ENCODE measurements at regions not wholly inside any gene's neighbourhood (a gene's known extent, or its start where the extent isn't known, plus 50 kb on each side); places are given as distances from the start of the nearest gene placed in this dataset.

GRCh38 chr4:164320847-164321246, 433.1 kb upstream of the SMIM31 start:
- DNase-seq (no peak), ATAC-seq (no peak)
- Histone ChIP-seq H3K4me1 (no peaks in the 10 kb centered on the region), H3K4me3 (no peak overlapping the region), H3K9me3 (no peaks in the 10 kb centered on the region), H3K27me3 (no peaks in the 10 kb centered on the region), H3K36me3 (replicated peaks in 1 of 2; ENCODE audit: insufficient read depth in 1 of 2, low read depth in 2 of 2) (no peaks in the 10 kb centered on the region), H3K27ac (no peak overlapping the region)
- WGBS, 2 donors = 49 to 61% methylated on average over 6 of the region's 6 CpGs
- intact Hi-C loops (cut with DNase I) = no loop called here
- TF ChIP-seq CTCF (IDR thresholded peaks at IDR 0.05) (no peak), POLR2A (IDR thresholded peaks at IDR 0.05) (no peak)

- no peak for DNase-seq
- no peak overlapping the region for H3K4me3 ChIP-seq
- no peak overlapping the region for H3K27ac ChIP-seq
- H3K9me3 ChIP-seq = no peaks in the 10 kb centered on the region
- H3K27me3 ChIP-seq = no peaks in the 10 kb centered on the region
- H3K36me3 ChIP-seq (replicated peaks in 1 of 2; ENCODE audit: insufficient read depth in 1 of 2, low read depth in 2 of 2) = no peaks in the 10 kb centered on the region
- H3K4me1 ChIP-seq = no peaks in the 10 kb centered on the region
- WGBS, 2 donors = 77 to 79% methylated on average over 1 of the region's 1 CpG
- no peak for ATAC-seq
- intact Hi-C loops (cut with DNase I) = no loop called here
- TF ChIP-seq CTCF (IDR thresholded peaks at IDR 0.05) (no peak), POLR2A (IDR thresholded peaks at IDR 0.05) (no peak)
Measured at GRCh38 chr4:164326056-164326455, 427.9 kb upstream of the SMIM31 start.

GRCh38 chr4:164337219-164337944, 416.5 kb upstream of the SMIM31 start:
- TF ChIP-seq CTCF (IDR thresholded peaks at IDR 0.05) (no peak), POLR2A (IDR thresholded peaks at IDR 0.05) (no peak)
- ATAC-seq = no peak

GRCh38 chr4:164343472-164343976, 410.4 kb upstream of the SMIM31 start:
- Histone ChIP-seq H3K4me3 (no peak overlapping the region), H3K9me3 (no peaks in the 10 kb centered on the region), H3K27ac (no peak overlapping the region), H3K4me1 (no peaks in the 10 kb centered on the region), H3K36me3 (replicated peaks in 1 of 2; ENCODE audit: insufficient read depth in 1 of 2, low read depth in 2 of 2) (no peaks in the 10 kb centered on the region), H3K27me3 (no peaks in the 10 kb centered on the region)
- ATAC-seq = no peak
- TF ChIP-seq CTCF (IDR thresholded peaks at IDR 0.05) (no peak), POLR2A (IDR thresholded peaks at IDR 0.05) (no peak)
- intact Hi-C loops (cut with DNase I) = no loop called here
- no peak for DNase-seq
- 36 to 40% methylated on average over 3 of the region's 3 CpGs for WGBS, 2 donors

More at GRCh38 chr4:164337219-164337944, 416.5 kb upstream of the SMIM31 start:
- H3K9me3 ChIP-seq = no peaks in the 10 kb centered on the region
- H3K36me3 ChIP-seq (replicated peaks in 1 of 2; ENCODE audit: insufficient read depth in 1 of 2, low read depth in 2 of 2) = no peaks in the 10 kb centered on the region
- DNase-seq = no peak
- no peaks in the 10 kb centered on the region for H3K27me3 ChIP-seq
- H3K4me3 ChIP-seq = no peak overlapping the region
- intact Hi-C loops (cut with DNase I) = no loop called here
- no peak overlapping the region for H3K27ac ChIP-seq
- no peaks in the 10 kb centered on the region for H3K4me1 ChIP-seq

GRCh38 chr4:164345756-164346155, 408.2 kb upstream of the SMIM31 start:
- Histone ChIP-seq H3K27me3 (no peaks in the 10 kb centered on the region), H3K27ac (no peak overlapping the region), H3K4me3 (no peak overlapping the region), H3K36me3 (replicated peaks in 1 of 2; ENCODE audit: insufficient read depth in 1 of 2, low read depth in 2 of 2) (no peaks in the 10 kb centered on the region), H3K4me1 (no peaks in the 10 kb centered on the region), H3K9me3 (no peaks in the 10 kb centered on the region)
- intact Hi-C loops (cut with DNase I) = no loop called here
- DNase-seq = no peak
- ATAC-seq = no peak
- TF ChIP-seq POLR2A (IDR thresholded peaks at IDR 0.05) = no peak
- no peak for TF ChIP-seq CTCF (IDR thresholded peaks at IDR 0.05)

Data from body of pancreas (tissue), 4 donors.